GM21381 (cell line): ENCODE measurements at regions not wholly inside any gene's neighbourhood (a gene's known extent, or its start where the extent isn't known, plus 50 kb on each side); places are given as distances from the start of the nearest gene placed in this dataset.
A peak's percentile ranks its signal among the peaks of the same experiment; 100 is the strongest.
"Not testable (repeated sequence)": the region's sequence is repeated elsewhere in the genome, so short reads cannot be mapped to it uniquely, and the experiment has no call there.

Source experiments
- ATAC-seq: cut with Tn5 transposase; IDR thresholded peaks from one replicate; pipeline ENCODE4 v1.9.1; 2021; ENCODE audit warnings: mild to moderate bottlenecking, moderate library complexity; ENCODE audit not compliant: unreplicated experiment

DNA sequence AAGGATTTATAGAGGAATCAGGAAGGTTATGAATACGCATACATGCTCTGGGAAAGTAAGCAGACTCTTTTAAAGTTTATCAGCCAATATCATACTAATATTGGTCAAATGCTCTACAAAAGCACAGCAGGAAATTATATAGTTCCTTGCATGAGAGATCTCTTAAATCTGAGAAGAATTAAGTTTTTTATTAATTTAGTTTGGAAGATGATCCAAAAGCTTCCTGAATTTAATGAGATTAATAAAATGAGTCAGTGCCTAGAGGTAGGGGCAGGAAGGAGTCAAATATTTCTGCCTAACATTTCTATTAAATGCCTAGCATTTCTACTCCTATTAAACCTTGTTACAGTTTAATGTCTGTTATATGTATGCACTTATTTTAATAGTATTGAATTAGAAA, 1608.2 kb downstream of the GRIK2 start:
- no peak for ATAC-seq

- ATAC-seq, result no peak
Measured at GRCh38 chr6:103000688-103001087, 1607.2 kb downstream of the GRIK2 start.

DNA sequence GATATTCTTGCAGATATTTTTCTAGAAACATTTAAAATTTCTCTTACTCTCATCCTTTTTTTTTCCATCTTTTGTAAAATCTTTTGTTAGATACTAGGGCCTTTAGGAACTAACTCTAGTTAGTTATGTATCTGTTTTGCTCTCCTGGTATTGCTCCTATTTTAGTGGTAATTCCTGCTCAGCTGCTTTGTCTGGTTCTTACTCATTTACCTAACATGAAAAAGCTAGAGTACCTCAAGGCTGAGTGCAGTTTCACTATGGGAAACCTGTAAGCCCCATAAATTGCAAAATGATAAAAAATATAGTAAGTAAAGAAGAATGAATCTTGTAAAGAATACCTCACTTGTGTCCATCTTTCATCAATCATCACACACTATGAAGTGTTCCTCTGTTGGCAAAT, 1602.0 kb downstream of the GRIK2 start:
- no peak for ATAC-seq

DNA sequence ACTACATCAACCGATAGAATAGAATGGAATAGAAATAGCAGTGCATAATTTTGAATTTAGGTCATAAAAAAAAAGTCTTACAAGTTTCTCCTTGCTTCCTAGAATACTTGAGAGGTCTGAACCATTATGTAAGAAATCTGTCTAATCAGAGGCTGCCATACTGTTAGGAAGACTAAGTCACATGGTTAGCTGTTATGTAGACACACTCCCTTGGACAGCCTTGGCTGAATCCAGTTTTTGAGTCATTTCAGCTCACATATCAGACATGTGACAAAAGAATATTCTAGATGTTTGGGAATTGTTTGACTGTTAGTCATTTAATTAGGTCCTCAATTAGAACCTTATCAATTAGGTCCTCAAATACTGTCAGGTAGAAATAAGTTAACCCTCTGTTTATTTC, 1601.4 kb downstream of the GRIK2 start:
- no peak for ATAC-seq

GRCh38 chr6:102986086-102986485, 1592.6 kb downstream of the GRIK2 start:
- ATAC-seq, result peak; percentile 79

- ATAC-seq, result no peak
Measured at GRCh38 chr6:102984357-102984756, 1590.8 kb downstream of the GRIK2 start.

DNA sequence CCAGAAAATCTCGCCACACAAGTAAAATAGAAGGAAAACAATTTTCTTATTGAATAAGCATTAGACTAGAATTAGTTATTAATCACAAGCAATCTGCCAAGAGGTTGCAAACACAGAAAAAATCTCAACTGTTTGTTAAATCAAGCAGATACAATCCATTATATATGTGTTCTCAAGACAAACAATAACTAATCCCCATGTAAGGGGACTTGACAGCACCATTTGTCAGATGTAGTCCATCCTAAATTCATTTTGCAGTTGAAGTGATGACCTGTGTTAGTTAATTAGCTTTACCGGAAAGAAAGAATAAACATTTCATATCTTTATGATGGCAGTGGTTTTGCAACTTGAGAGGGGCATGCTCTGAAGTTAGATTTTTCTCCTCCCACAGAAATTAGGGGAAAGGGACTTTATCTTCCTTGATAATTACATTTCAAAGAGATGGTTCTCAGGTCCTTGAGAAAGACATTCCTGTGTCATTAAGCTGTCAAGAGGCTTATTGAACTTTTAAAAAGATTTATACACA, 1588.0 kb downstream of the GRIK2 start:
- ATAC-seq, result no peak

DNA sequence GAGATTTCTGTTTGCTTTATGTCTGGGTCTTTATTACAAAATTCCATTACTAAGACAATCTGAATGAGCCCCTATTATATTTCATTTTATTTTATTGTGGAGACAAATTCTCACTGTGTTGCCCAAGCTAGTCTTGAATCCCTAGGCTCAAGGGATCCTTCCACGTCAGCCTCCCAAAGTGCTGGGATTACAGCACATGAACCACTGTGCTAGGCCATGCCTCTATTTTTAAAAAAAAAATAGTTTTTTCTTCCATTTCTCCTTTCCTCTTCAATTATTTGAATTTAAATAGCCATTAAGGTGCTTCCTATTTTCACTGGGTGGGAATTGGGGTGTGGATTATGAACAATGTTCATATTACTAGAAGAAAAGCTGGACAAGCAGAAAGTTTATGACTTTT, 1587.4 kb downstream of the GRIK2 start:
- ATAC-seq, result no peak

DNA sequence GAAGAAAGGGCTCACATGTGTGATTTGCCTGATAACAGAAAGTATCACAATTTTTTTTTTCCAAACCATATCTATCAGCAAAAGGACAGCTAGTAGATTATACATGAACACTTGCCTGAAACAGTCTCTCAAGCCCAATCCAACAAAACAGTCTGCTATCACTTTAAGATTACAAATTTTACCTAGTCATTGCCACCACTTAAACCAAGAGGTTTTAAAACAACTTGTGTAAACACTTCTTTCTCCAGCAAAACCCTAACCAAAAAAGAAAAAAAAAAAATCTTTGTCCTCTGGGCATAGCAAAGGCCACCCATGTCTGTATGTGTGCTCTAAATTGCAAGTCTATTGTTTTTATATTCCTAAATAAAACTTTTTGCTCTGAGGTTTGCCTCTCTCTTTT, 1568.4 kb downstream of the GRIK2 start:
- ATAC-seq, result no peak

GRCh38 chr6:102950967-102951366, 1557.5 kb downstream of the GRIK2 start:
- no peak for ATAC-seq

DNA sequence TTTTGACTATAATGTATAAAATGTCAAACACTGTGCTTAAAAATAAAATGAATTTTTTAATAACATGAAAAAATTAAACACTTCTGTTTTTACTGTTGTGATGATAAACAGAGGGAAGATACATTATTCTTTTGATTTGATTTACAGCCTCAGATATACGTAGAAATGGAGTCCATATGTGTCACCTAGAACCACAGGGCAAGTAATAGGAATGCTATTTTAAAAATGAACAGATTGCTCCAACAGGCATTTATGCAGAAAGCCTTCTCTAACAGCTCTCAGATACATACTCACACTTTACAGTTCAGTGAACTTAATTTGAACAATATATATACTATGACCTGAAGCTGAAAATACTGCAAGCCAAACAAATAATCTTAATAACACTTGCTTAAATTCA, 1551.0 kb downstream of the GRIK2 start:
- no peak for ATAC-seq

GRCh38 chr6:102942206-102942605, 1548.7 kb downstream of the GRIK2 start:
- ATAC-seq, result no peak

DNA sequence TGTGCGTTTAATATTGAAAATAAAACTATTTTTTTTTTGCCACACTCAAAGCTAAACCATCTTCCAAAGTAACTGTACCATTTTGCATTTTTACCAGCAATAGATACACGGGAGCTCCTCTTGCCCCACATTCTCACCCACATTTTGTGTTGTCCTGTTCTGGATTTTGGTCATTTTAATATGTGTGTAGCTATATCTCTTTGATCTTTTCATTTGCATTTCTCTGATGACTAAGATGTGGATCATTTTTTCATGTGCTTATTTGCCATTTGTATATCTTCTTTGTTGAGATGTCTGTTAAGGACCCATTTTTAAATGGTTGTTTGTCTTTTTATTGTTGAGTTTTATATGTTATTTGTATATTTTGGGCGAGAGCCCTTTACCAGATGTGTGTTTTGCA, 1543.5 kb downstream of the GRIK2 start:
- no peak for ATAC-seq

GRCh38 chr6:102928109-102928508, 1534.6 kb downstream of the GRIK2 start:
- no peak for ATAC-seq

DNA sequence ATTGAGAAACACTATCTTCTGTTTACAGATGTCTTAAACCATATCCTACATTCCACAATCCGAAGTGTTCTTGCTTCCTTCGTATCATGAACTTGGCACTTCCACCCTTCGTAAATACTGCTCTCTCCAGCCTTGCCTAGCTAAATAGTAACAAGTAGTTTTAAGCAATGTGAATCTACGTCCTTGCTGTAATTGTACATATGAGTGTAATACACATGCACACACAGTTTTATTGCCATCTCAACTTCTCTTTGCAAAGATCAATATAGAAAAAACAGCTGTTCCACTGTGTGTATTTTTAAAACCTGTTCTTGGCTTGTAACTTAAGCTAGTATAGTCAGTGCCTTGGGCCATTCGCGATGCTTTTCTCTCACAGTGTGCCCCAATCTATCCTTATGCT, 1524.7 kb downstream of the GRIK2 start:
- no peak for ATAC-seq

DNA sequence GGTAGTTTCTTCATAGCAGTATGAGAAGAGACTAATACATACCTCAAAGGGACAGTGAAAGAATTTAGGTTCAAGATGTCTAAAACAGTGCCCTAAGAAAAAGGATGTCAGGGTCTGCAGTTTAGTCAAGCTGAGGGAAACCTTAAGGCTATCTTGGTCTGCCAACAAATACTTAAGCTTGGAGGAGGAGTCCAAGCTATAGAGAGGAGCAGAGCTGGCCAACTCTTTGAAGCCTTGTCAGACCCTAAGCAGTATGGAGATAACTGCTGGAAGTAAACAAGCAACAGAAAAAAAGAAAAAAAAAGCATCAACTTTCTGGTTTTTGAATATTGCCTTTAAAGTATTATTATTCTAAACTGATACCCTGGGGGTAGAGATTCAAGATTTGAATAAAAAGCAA, 1518.1 kb downstream of the GRIK2 start:
- ATAC-seq, result no peak

DNA sequence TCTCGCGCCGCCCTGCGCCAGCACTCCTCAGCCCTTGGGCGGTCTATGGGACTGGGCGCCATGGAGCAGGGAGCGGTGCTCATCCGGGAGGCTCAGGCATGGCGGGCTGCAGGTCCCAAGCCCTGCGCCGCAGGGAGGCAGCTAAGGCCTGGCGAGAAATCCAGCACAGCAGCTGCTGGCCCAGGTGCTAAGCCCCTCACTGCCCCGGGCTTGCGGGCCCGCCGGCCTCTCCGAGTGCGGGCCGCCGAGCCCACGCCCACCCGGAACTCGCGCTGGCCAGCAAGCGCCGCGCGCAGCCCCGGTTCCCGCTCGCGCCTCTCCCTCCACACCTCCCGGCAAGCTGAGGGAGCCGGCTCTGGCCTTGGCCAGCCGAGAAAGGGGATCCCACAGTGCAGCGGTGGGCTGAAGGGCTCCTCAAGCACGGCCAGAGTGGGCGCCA, 1517.2 kb downstream of the GRIK2 start:
- not testable (repeated sequence) for ATAC-seq

GRCh38 chr6:102907181-102907580, 1513.7 kb downstream of the GRIK2 start:
- ATAC-seq, result no peak

DNA sequence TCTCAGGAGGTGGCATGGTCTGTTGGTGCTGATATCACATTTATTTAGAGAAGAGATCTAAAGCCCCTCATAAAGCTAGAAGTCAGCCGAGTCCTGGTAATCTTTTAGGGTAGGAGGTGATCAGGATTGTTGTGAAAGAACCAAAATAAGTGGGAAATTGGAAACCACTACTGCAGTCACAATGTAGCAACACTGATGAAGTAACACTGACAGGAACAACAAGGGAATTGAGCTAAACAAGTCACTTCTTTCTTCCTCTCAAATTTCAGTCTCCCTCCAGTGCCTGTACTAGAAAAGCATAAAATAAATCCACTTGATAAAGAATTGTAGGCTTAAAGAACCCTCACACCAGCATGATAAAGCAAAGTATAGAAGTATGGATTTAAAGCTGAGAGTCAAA, 1509.0 kb downstream of the GRIK2 start:
- no peak for ATAC-seq

- ATAC-seq, result no peak
Measured at GRCh38 chr6:102895683-102896082, 1502.2 kb downstream of the GRIK2 start.

- ATAC-seq, result no peak
Measured at GRCh38 chr6:102885165-102885564, 1491.7 kb downstream of the GRIK2 start.

GRCh38 chr6:102853249-102853955, 1459.9 kb downstream of the GRIK2 start:
- no peak for ATAC-seq

DNA sequence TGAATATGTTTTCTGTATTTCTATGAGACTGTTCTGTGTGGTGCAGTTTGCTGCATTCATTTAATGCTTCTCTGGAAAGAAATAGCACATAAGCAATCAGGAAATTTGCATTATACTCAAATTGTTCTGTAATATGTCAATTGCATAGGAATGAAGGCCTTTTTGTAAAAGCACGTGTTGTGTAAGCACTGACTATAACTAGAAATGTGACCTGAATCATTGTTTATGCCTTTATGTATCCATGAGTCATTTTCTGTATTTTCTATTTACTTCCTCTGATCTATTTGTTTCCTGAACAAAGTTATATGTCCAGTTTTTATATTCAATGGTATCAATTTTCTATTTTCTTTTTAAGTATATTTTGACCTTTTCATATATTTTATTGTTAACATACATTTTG, 1455.3 kb downstream of the GRIK2 start:
- no peak for ATAC-seq
